ENCODE measurements at regions not wholly inside any gene's neighbourhood (a gene's known extent, or its start where the extent isn't known, plus 50 kb on each side); places are given as distances from the start of the nearest gene placed in this dataset.
A peak's percentile ranks its signal among the peaks of the same experiment; 100 is the strongest.
"Not testable (repeated sequence)": the region's sequence is repeated elsewhere in the genome, so short reads cannot be mapped to it uniquely, and the experiment has no call there.

DNA sequence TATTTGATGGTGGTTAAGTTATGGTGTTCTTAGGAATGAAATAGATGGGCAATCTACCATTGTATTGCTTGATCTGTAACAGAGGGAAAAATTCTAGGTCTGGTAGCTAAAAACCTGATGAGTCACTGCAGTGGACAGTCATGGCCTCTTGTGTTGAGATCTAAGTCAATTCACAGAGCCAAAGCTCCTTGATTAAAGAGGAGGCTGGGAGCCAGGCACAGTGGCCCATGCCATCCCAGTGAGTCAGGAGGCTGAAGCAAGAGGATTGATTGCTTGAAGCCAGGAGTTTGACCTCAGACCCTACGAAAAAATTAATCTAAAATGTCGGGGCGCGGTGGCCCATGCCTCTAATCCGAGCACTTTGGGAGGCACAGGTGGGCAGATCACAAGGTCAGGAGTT, 67.1 kb upstream of the KPNA3 start:
- intact Hi-C loops (cut with DNase I), result no loop called here
- DNase-seq (ENCODE audit: low spot score), result no peak

DNA sequence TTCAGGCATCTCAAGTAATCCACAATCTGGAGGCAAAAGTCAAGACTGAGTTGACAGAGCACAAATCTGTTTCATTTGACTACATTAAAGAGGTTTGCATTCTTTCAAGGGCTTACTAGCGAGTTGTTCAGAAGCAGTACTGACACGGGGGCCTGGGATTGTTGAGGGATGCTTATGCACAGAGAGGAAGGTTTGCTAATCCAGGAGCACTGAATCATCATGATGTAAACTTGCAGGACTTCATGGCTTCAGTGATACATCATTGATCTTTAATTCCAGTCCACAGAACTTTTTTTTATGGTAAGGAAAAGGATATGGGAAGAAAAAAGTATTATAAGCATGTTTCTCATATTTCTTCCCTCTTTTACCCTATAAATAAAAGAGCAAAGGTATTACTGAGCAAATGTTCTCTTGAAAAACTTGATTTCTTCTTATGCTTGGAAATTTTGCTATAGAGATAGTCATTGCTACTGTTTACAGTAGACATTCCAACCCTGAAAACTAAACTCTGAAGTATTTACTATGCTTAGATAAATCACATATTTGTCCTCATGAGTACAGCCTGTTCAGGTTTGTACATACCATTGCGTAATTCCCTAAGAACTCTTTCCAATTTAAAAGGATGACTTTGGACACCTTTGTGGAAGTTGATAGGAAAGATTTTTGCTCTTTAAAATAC, 65.8 kb upstream of the KPNA3 start:
- peak; percentile 10 for DNase-seq (ENCODE audit: low spot score)
- intact Hi-C loops (cut with DNase I), result no loop called here

DNA sequence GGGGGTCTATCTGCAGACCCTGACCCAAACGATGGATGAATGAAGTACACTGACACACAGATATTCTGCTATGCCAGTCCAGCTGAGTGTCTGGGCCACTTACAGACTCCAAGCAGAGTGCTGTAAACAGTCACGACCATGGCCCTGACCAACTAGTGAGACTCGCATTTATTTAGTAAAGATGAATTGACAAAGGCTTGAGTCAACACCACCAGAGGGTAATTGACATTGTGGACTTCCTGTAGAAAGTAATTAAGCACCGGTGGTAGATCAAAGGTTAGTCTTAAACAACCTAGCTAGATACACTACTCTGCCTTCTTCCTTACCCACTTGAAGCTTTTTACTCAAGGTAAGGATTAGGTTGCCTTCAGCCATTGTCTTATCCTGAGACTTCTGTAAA, 63.4 kb upstream of the KPNA3 start:
- DNase-seq (ENCODE audit: low spot score), result no peak

DNA sequence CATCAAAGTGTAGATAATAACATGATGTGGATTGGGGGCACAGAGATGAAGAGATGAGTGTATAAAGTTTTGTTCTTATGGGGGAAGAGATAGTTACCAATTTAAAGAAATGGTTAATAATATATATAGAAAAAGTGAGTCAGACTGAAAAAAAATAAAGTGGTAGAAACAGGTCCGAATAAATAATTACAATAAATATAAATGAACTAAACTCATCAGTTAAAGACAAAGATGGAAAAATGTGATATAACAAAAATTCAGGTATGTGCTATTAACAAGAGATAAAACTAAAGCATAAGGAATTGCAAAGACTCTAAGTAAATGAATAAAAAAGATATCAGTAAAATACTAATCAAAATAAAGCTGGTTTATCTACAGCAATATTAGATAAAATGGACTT, 61.1 kb upstream of the KPNA3 start:
- DNase-seq (ENCODE audit: low spot score), result no peak
- intact Hi-C loops (cut with DNase I), result no loop called here

More for the DNA sequence above, 63.4 kb upstream of the KPNA3 start:
- intact Hi-C loops (cut with DNase I), result no loop called here

DNA sequence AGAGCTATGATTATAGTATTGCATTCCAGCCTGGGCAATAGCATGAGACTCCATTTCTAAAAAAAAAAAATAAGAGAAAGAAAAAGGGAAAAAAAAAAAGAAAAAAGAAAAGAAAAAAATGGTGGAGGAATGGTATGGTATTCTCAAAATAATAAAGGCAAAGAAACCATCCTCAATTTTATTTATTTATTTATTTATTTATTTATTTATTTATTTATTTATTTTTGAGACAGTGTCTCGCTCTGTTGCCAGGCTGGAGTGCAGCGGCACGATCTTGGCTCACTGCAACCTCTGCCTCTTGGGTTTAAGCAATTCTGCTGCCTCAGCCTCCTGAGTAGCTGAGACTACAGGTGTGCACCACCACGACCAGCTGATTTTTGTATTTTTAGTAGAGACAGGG, 60.0 kb upstream of the KPNA3 start:
- intact Hi-C loops (cut with DNase I); DNase-seq (ENCODE audit: low spot score): not testable (repeated sequence)

DNA sequence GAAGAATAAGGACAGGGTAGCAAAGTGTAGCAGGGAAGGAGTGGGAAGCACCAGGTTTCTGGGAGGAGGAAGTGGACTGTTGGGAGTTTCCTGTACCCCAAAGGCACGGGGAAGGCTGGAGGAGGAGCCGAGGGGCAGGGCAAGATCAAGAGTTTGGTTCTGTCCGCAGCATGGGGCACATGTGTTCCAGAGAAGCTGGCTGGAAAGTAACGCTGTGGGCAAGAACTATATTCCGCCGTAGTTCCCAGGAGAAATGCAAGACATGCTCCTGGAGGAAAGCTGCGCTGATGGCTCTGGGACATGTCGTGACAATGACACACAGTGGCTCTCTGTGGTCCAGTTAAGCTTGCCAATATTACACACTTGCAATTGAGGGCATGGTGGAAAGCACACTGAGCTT, 51.7 kb upstream of the KPNA3 start:
- DNase-seq (ENCODE audit: low spot score), result no peak
- intact Hi-C loops (cut with DNase I), result no loop called here

All from cardiac septum (tissue), 1 donor.